Suprapubic skin (tissue), 4 donors: ENCODE measurements at regions not wholly inside any gene's neighbourhood (a gene's known extent, or its start where the extent isn't known, plus 50 kb on each side); places are given as distances from the start of the nearest gene placed in this dataset.

Experiments
- EP300 ChIP-seq: sonication (generic); formaldehyde crosslinking; IDR thresholded peaks from one replicate; pipeline ENCODE4 v1.6.1; 2017; ENCODE audit warnings: antibody characterized with exemption
- POLR2AphosphoS5 ChIP-seq, 3 donors: sonication (generic); formaldehyde crosslinking; IDR thresholded peaks; one replicate each; pipeline ENCODE4 v1.6.1; 2017; ENCODE audit warnings: antibody characterized with exemption in 3 of 3
- TF ChIP-seq, protein P1 (sequence below), 2 donors: fragments of 200-600 bp in 1 of 2; fragments of 450-650 bp in 1 of 2; sonication (generic) in 1 of 2; IDR thresholded peaks; one replicate each; pipeline ENCODE4 v1.5.1; 2016 to 2019; ENCODE audit warnings: antibody characterized with exemption in 2 of 2, mild to moderate bottlenecking in 1 of 2, moderate library complexity in 1 of 2

DNA sequence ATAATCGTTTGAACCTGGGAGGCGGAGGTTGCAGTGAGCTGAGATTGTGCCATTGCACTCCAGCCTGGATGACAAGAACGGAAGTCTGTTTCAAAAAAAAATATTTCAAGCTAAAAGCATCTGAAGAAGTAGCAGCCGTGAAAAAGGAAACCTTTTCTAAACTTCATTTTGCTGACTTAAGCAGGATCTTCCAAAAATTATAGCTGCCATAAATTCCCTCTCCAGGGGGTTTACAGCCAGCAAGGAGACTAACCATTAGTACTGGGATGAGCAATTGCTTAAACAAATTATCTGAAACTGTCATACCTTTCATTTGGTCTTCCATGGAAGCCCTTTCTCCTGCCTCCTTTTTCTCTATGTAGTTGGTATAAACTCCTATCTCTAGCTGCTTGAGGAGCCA lies 69.9 kb upstream of the TSC22D1 start:
- TF ChIP-seq EP300 (no peak), POLR2AphosphoS5 (IDR thresholded peaks at IDR 0.05) (no peak)
- TF ChIP-seq, protein P1, sequence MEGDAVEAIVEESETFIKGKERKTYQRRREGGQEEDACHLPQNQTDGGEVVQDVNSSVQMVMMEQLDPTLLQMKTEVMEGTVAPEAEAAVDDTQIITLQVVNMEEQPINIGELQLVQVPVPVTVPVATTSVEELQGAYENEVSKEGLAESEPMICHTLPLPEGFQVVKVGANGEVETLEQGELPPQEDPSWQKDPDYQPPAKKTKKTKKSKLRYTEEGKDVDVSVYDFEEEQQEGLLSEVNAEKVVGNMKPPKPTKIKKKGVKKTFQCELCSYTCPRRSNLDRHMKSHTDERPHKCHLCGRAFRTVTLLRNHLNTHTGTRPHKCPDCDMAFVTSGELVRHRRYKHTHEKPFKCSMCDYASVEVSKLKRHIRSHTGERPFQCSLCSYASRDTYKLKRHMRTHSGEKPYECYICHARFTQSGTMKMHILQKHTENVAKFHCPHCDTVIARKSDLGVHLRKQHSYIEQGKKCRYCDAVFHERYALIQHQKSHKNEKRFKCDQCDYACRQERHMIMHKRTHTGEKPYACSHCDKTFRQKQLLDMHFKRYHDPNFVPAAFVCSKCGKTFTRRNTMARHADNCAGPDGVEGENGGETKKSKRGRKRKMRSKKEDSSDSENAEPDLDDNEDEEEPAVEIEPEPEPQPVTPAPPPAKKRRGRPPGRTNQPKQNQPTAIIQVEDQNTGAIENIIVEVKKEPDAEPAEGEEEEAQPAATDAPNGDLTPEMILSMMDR (IDR thresholded peaks at IDR 0.05), result no peak
